ENCODE measurements at regions not wholly inside any gene's neighbourhood (a gene's known extent, or its start where the extent isn't known, plus 50 kb on each side); places are given as distances from the start of the nearest gene placed in this dataset.

GRCh38 chr3:53969086-53969485 lies 77.4 kb upstream of the SELENOK start:
- DNase-seq (ENCODE audit: low read depth, low spot score): no peak
- Histone ChIP-seq H3K9me2 (ENCODE audit: insufficient read depth) (no peaks in the 10 kb centered on the region), H2AFZ (ENCODE audit: low read depth, low read length, poor library complexity, severe bottlenecking) (no peak overlapping the region), H3K9me3 (ENCODE audit: control insufficient read depth in 1 of 2, insufficient read depth in 1 of 2, low read depth in 1 of 2, low read length in 2 of 2) (no peaks in the 10 kb centered on the region), H3K27ac (ENCODE audit: low read depth, low read length) (no peak overlapping the region), H3K4me1 (ENCODE audit: control insufficient read depth in 1 of 2, insufficient read depth in 2 of 2, low read length in 2 of 2) (no peaks in the 10 kb centered on the region), H3K79me2 (ENCODE audit: insufficient read depth, low read length) (no peaks in the 10 kb centered on the region), H4K20me1 (ENCODE audit: insufficient read depth) (no peaks in the 10 kb centered on the region), H3K27me3 (ENCODE audit: insufficient read depth, low read length) (no peaks in the 10 kb centered on the region), H3K36me3 (ENCODE audit: control insufficient read depth in 1 of 2, insufficient read depth in 2 of 2, low read length in 2 of 2) (no peaks in the 10 kb centered on the region), H3K4me2 (ENCODE audit: low read length) (no peak overlapping the region), H3K4me3 (replicated peaks in 1 of 2; ENCODE audit: low read depth in 1 of 2, low read length in 2 of 2) (no peak overlapping the region), H3K9ac (ENCODE audit: low read length) (no peak overlapping the region)
- intact Hi-C loops (cut with micrococcal nuclease): no loop called here
- RAD21 ChIA-PET (ENCODE audit: low non-redundant PET in 1 of 2, low total read pairs in 2 of 2, uncharacterized antibody in 2 of 2, unreplicated experiment in 2 of 2): no interaction called here
- ATAC-seq: no peak
- CTCF ChIA-PET: no interaction called here
- TF ChIP-seq, protein P1, sequence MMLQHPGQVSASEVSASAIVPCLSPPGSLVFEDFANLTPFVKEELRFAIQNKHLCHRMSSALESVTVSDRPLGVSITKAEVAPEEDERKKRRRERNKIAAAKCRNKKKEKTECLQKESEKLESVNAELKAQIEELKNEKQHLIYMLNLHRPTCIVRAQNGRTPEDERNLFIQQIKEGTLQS (IDR thresholded peaks at IDR 0.05): no peak
- TF ChIP-seq, protein P2, sequence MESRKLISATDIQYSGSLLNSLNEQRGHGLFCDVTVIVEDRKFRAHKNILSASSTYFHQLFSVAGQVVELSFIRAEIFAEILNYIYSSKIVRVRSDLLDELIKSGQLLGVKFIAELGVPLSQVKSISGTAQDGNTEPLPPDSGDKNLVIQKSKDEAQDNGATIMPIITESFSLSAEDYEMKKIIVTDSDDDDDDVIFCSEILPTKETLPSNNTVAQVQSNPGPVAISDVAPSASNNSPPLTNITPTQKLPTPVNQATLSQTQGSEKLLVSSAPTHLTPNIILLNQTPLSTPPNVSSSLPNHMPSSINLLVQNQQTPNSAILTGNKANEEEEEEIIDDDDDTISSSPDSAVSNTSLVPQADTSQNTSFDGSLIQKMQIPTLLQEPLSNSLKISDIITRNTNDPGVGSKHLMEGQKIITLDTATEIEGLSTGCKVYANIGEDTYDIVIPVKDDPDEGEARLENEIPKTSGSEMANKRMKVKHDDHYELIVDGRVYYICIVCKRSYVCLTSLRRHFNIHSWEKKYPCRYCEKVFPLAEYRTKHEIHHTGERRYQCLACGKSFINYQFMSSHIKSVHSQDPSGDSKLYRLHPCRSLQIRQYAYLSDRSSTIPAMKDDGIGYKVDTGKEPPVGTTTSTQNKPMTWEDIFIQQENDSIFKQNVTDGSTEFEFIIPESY (IDR thresholded peaks at IDR 0.05; ENCODE audit: extremely low read depth, insufficient replicate concordance, low read length): no peak
- TF ChIP-seq SRF (IDR thresholded peaks at IDR 0.05; ENCODE audit: low read depth) (no peak), ZFX (IDR thresholded peaks at IDR 0.05) (no peak), SP1 (IDR thresholded peaks at IDR 0.05; ENCODE audit: low read depth) (no peak), POLR2AphosphoS5 (IDR thresholded peaks at IDR 0.05; ENCODE audit: low read depth, low read length) (no peak), YY1 (IDR thresholded peaks at IDR 0.05; ENCODE audit: extremely low read depth, insufficient replicate concordance, low read depth, low read length) (no peak), EZH2 (IDR thresholded peaks at IDR 0.05) (no peak), CBX3 (IDR thresholded peaks at IDR 0.05; ENCODE audit: low read depth) (no peak), JUND (IDR thresholded peaks at IDR 0.05) (no peak), MAX (IDR thresholded peaks at IDR 0.05) (no peak), REST (IDR thresholded peaks at IDR 0.05; ENCODE audit: low read depth) (no peak), RAD21 (IDR thresholded peaks at IDR 0.05; ENCODE audit: low read depth) (no peak), SIN3A (IDR thresholded peaks at IDR 0.05; ENCODE audit: low read depth) (no peak), CTCF (IDR thresholded peaks at IDR 0.05 in 2 of 3, conservative IDR thresholded peaks at IDR 0.05 in 1 of 3; ENCODE audit: borderline replicate concordance in 1 of 3, insufficient read depth in 1 of 3, low read depth in 2 of 3, low read length in 2 of 3) (no peak), ZNF274 (IDR thresholded peaks at IDR 0.05; ENCODE audit: low read depth, low read length) (no peak), POLR2A (IDR thresholded peaks at IDR 0.05; ENCODE audit: borderline replicate concordance, extremely low read depth, insufficient read depth, insufficient read length) (no peak), EGR1 (IDR thresholded peaks at IDR 0.05; ENCODE audit: low read depth) (no peak)
- no TSS peak for BruUV-seq (replicated peaks)
- POLR2A ChIA-PET: no interaction called here
